IPS-NIHi11 (cell line): ENCODE measurements at regions not wholly inside any gene's neighbourhood (a gene's known extent, or its start where the extent isn't known, plus 50 kb on each side); places are given as distances from the start of the nearest gene placed in this dataset.

Experiments used
- DNase-seq: peaks from one replicate; pipeline ENCODE4 v3.0.0; 2012; ENCODE audit warnings: mixed read lengths, low spot score

GRCh38 chr21:39022863-39023693, 160.2 kb downstream of the PSMG1 start:
- DNase-seq: peak; percentile 75

GRCh38 chr21:39022466-39022862, 160.8 kb downstream of the PSMG1 start:
- DNase-seq: no peak

DNA sequence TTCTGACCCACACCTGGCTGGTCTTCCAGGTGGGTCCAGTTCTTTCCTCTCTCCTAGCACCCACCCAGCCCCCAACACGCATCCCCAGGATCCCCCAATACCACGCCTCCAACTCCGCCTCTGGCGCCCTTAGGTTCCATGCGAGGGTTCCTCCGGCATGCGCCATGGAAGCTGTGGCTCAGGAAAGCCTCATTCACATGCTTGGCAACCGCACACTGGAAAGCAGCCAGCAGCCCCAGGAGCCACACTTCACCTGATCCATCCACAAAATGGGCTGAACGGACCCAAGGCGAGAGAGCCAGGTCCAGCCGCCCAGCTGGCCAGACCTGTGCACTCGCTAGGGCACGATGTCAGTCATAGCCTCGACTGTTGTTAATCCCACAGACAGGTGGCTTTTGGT, 161.2 kb downstream of the PSMG1 start:
- DNase-seq: no peak

DNA sequence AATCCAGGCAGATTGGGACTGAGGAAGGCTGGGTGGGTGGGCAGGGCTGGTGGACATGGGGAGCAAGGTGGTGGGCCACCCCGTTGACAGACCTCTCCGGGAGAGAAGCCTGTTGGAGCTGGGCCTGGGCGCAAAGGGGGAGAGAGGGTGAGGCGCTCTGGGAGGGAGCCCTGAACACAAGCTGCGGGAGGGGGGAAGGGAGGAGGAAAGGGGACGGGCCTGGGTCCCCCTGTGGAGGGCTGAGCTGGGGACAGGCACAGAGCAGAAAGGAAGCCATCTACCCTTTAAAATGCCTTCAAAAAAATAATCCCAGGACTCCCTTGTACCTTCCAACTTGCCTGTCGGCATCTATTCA, 161.8 kb downstream of the PSMG1 start:
- DNase-seq: no peak

DNA sequence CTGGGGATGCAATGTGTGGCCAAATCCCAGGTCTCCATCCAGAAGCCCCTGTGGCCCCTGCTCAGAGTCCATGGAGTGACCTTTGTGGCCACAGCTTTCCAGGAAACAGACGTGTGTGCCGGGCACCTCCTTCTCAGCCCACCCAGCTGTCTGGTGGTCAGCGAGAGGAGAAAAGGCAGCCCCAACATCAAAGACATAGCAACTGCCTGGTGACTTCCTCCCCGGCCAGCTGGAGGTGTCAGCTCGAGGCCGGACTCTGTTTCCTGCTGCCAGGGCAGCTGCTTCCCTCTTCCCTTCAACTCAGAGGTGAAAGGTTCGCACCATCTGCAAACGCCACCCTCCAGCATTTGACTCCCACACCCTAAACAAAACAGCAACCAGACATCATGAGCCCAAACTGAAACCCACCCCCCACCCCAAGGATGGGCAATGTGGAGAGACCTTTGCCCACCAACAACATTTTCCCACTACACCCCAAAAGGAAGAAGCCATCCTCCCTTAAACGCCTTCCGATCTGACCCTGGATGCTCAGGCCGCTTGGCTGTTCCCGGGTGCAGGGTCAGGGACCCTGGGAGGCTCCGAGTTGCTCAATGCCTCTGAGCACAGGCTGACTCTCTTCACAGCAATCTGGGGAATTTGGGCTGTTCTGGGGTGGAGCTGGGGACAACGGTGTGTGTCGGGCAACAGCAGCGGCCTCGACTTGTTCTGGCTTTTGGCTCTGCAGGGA, 162.3 kb downstream of the PSMG1 start:
- DNase-seq: no peak

DNA sequence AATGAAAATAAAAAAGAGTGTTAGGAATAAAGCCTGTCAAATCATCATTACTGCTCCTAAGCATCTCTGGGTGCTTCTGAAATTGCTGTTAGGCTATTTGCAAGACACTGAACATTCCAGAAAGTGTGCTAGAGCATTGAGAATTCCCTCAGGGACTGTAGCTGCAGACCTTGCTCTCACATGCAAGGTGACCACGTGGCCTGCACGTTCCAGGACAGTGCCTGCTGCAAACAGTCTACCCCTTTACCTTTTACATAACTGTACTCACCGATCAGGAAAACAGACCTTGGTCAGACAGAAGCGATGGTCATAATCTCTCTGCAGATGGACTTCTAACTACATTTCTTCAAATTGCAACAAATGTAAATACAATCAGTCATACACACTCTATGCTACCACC, 164.5 kb downstream of the PSMG1 start:
- no peak for DNase-seq

DNA sequence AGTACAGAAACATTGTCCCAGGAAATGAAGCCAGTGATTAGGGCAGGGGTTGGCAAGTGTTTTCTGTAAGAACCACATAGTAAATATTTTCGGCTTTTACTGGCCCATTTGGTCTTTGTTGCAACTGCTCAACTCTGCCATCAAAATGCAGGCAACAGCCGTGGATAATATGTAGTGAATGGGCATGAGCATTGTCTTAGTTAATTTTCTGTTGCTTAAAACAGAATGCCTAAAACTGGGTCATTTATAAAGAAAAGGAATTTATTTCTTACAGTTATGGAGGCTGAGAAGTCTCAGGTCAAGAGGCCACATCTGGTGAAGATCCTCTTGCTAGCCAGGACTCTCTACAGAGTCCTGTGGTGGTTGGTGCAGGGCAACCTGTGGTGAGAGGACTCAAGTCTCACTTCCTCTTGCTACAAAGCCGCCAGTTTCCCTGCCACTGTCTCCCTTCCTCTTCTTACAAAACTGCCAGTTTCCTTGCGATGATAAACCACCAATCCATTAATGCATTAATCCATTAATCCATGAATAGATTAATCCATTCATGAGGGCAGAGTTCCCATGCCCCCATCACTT, 166.4 kb downstream of the PSMG1 start:
- no peak for DNase-seq

DNA sequence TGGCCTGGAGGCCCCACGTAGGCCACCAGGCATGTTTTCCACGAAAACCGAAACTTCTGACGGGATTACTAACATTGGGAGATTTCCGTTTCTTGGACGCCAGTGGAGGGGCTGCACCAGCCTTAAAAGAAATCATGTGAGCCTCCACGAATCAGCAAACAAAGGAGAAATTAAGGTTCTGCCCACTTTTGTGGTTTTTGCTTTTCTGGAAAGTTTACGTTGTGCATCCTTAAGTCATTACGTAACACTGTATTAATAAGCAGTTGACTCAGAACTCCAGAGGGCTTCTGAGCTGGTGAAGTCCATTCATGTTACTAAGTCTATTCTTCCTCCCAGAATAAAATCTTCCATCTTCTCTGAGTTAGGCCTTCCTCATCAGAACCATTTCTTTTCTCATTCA, 168.5 kb downstream of the PSMG1 start:
- DNase-seq: no peak

DNA sequence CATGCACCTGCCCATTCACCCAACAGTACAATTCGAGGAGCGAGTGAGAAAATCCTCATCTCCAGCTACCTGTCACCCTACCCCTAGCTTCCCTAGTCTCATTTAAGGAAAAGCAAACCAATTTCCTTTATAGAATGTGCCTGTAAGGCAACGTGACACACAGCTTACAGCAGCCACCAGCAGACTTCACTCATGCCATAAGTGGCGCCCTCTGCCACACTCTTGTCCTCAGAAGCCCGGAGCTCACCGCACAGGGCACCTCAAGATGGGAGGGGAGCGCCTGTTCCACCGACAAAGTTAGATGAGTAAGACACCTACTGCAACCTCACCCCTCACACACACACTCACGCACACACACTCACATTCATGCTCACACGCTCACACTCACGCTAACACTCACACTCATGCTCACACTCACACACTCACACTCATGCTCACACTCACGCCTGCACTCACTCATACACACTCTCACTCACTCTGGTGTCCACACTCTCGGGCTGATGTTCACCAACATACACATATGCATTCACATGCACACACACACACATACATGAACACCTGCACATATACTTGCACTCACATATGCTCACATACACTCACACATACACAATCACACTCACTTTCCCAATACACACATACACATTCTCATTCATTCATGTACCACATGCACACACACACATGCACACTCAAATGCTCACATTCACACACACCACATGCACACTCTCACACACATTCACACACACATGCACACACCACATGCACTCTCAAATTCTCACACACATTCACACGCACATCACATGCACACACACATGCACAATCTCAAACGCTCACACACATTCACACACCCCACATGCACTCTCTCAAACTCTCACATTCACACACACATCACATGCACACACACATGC, 170.7 kb downstream of the PSMG1 start:
- no peak for DNase-seq

- no peak for DNase-seq
These were observed 171.3 kb downstream of the PSMG1 start for GRCh38 chr21:39011911-39012310.

DNA sequence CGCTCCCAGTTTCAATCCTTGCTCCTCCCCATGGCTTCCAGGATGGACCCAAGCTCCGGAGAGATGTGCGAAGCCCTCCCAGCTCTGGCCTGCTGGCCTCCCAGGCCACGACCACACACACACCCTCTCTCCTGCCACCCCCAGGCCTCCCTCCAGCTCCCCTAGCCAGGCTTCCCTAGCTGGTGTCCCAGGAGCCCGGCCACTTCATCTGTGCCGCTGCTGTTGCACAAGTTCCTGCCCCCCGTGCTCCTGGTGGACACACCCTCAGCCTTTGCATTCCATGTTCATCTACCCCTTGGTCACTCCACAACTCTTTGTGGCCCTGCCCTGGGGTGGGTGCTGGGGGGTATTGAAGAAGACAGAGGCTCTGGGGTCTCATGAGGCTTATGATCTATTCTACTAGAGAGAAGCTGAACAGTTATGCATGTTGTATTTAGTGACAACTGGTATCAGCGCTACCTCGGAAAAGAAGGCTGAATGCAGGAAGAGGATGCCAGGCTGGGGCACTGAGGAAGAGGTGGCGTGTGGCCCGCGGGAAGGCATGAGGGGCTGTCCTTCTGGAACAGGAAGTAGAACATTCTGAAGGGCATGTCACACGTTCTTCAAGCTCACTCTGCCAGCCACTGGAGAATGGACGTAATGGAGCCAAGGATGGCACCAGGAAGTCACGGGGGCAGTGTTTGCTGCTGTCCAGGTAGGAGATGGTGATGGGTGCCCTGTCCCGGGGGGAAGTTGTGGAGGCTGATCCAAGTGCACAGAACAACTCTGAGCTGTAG, 172.4 kb downstream of the PSMG1 start:
- DNase-seq: no peak

DNA sequence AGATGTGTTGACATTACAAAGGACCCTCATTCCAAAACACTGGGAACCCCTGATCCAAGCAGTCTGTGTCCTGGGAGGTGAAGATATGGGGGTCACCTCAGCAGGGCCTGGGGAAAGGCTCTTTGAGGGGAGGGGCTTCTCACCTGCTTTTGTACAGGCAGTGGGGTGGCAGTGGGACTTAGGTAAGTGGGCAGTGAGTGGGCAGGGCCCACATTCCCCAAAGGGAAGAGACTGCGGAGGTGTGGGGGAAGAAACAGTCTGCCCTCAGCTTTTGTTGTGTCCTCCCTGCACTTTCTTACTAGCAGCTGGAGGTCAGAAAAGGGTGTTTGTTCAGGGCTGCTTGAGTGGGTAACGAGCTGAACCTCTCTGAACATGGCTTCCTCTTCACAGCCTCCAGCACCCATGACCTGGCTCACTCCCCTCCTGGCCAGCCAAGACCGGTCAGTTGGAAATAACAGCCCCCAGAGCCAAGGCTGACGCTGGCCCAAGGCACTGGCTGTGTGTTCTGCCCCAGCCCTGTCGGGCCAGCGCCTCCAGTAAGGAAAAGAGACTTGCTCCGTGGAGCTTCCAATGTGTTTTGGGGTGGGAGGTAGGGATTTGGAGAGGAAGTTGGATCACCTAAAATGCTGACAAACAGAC, 173.5 kb downstream of the PSMG1 start:
- no peak for DNase-seq

DNA sequence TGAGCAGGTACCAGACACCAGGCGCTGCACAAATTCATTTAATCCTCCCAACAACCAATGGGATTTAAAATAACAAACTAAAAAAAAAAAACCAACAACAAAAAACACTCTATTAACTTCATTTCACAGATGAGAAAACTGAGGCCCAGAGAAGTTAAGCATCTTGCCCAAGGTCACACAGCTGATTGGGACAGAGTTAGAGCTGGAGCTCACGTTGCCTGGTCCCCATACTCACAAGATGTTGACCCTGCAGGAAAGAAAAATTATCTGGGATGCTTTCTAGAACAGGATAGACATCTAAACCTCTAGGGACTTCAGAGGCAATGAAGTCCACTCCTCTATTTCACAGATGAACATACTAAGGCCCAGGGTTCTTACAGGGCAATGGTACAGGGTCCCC, 175.3 kb downstream of the PSMG1 start:
- DNase-seq: no peak

- DNase-seq: no peak
These were observed 175.7 kb downstream of the PSMG1 start for GRCh38 chr21:39007532-39007931.

GRCh38 chr21:39006571-39007311, 176.5 kb downstream of the PSMG1 start:
- DNase-seq: no peak

DNA sequence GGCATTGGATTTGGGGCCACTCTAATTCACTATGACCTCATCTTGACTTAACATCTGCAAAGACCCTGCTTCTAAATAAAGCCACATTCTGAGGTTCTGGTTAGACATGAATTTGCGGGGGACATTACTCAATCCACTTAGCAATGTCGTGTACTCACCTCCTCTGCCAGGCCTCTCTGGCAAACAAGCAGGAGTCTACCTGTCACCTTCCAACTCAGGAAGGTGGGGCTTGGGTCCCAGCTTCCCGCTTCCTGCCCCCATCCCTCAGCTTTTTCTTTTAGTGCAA, 177.8 kb downstream of the PSMG1 start:
- DNase-seq: no peak

DNA sequence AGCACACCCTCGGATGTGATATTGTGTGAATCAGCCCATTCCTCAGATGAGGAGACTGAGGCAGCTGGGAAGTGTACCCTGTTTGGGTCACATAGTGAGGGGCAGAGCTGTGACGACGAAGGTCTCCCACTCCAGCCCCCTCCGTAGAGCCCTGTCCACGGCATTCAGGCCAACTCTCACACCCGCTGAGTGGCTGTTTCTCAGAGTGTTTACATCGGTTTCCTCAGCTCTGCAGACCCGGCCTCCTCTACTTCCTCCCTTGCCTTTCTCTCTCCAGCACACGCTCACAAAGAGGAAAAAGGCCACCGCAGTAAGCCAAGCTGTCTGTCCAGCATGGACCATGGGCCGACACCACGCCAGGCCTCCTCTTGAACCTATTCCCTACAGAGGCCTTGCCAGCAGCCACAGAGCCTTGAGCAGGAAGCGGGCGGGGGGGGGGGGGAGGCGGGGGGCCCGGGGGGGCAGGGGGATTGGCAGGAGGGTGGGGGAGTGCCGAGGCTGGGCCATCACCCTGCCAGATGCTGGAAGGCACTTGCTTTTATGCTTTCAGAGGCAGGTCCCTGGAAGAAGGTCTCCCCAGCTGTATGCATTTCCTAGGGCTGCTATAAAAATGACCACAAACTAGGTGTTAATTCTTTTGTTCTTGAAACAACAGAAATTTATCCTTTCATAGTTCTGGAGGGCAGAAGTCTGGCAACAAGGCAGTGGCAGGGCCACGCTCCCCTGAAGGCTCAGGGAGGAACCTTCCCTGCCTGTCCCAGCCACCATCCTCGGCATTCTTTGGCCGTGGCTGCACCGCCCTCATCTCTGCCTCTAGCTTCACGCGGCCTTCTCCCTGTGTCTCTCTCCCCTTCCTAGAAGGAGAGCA, 178.4 kb downstream of the PSMG1 start:
- peak; percentile 73 for DNase-seq

DNA sequence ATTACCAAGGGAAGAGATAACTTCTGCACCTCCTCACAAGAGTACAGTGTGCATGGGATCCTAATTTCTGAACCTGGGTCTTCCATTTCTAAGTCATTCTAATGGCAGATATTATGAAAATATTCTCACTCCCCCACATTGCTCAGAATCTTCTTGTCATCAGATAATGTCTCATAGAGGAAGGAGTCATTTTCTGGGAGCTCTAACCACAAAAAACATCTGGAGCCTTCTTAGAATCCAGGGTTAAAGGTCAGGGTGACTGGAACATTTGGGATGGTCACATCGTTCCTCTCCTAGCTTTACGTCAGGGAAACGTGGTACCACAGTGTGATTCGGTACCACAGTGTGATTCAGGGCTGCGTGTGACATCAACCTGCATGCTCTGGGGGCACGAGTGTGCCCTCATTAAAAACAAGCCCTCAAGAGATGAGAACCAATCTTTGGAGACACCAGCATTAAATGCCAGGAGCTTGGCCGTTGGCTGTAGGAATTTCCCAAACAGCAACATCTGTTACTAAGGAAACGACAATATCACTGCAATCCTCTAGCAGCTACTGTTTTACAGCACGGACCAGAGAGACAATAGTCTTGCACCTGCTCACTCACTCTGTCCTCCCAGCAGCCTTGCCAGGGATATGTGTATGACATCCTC, 179.1 kb downstream of the PSMG1 start:
- DNase-seq: no peak

DNA sequence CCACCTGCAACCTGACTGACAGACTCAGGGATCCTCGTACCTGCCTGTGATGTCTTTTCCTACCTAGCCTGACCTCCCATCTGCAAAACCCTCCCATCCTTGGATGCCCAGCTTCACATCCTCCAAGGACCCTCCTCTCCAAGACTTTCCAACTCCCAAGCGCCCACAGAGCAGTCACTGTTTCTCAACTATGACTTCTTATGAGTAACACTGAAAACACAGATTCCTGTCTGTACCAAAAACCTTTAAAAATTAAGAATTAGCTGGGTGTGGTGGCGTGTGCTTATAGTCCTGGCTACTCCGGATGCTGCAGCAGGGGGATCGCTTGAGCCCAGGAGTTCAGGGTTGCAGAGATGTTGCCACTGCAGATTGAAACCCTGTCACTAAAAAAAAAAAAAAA, 181.9 kb downstream of the PSMG1 start:
- no peak for DNase-seq
